HepG2 (cell line): ENCODE measurements at regions not wholly inside any gene's neighbourhood (a gene's known extent, or its start where the extent isn't known, plus 50 kb on each side); places are given as distances from the start of the nearest gene placed in this dataset.

ENCODE experiments used
- ATAC-seq: fragments of 200-7000 bp; cut with Tn5 transposase; 3 replicates; pipeline ENCODE4 v1.9.1; 2020; ENCODE audit warnings: mild to moderate bottlenecking, moderate library complexity
- BruUV-seq: library from RNA; stranded (reverse); fragments of 400-500 nt; replicated peaks from 2 replicates; lab custom pipeline; 2021; lab: Mats Ljungman, UMichigan
- CTCF ChIA-PET: fragments of 300-600 bp; formaldehyde crosslinking; extraction: SDS; loops from one replicate; lab custom pipeline; 2021; ENCODE audit warnings: low total read pairs, inconsistent platforms, low intra/inter-chr PET ratio; lab: Yijun Ruan, JAX
- POLR2A ChIA-PET: fragments of 350-600 bp; sonication (Branson Sonifier 250); formaldehyde crosslinking; loops from one replicate; lab custom pipeline; 2020; ENCODE audit warnings: antibody characterized with exemption, inconsistent platforms; lab: Yijun Ruan, JAX
- DNase-seq: peaks from one replicate; pipeline ENCODE4 v3.0.0-alpha.2; 2015; ENCODE audit warnings: low spot score
- FAIRE-seq: peaks from 3 replicates; lab custom pipeline; 2011; peaks lifted over from hg19 to GRCh38; lab: Jason Lieb, UNC
- H2AFZ ChIP-seq: one replicate; pipeline ENCODE4 v1.6.1; 2011; ENCODE audit warnings: low read length, inconsistent platforms
- H3K27ac ChIP-seq: fragments of 300-600 bp; 3 replicates; pipeline ENCODE4 v1.8.0; 2011; ENCODE audit warnings: mixed run types, mild to moderate bottlenecking, mixed read lengths, low read length, inconsistent platforms; ENCODE audit not compliant: insufficient read depth; ENCODE audit errors: extremely low read length
- H3K27me3 ChIP-seq, 2 experiments: fragments of 200-600 bp in 1 of 2; 2 replicates in 1 of 2; 3 replicates in 1 of 2; pipeline versions ENCODE4 v1.6.0 to v1.8.0; 2011; ENCODE audit warnings: low read length in 2 of 2, mild to moderate bottlenecking in 2 of 2, moderate library complexity in 2 of 2, inconsistent platforms in 1 of 2; ENCODE audit not compliant: insufficient read depth in 2 of 2, control insufficient read depth in 1 of 2
- H3K36me3 ChIP-seq, 2 experiments: fragments of 200-600 bp in 1 of 2; replicated peaks in 1 of 2; 2 replicates in 1 of 2; 3 replicates in 1 of 2; pipeline versions ENCODE4 v1.5.1 to v1.8.0; 2011; ENCODE audit warnings: low read length in 2 of 2, inconsistent platforms in 1 of 2; ENCODE audit not compliant: insufficient read depth in 2 of 2, control insufficient read depth in 1 of 2
- H3K4me1 ChIP-seq: 2 replicates; pipeline ENCODE4 v1.5.1; 2012; ENCODE audit warnings: low read length, inconsistent platforms; ENCODE audit not compliant: insufficient read depth
- H3K4me2 ChIP-seq: 2 replicates; pipeline ENCODE4 v1.6.0; 2011; ENCODE audit warnings: low read depth, low read length, inconsistent platforms
- H3K4me3 ChIP-seq, 3 experiments: fragments of 200-600 bp in 1 of 3; sonication (generic), shearing (Covaris generic) in 1 of 3; replicated peaks in 1 of 3; 2 replicates each; pipeline ENCODE4 v1.5.1; 2011 to 2016; ENCODE audit warnings: low read length in 3 of 3, inconsistent platforms in 2 of 3, low read depth in 2 of 3, mild to moderate bottlenecking in 2 of 3, control low read depth in 1 of 3, mixed read lengths in 1 of 3; ENCODE audit not compliant: insufficient read depth in 1 of 3
- H3K79me2 ChIP-seq: one replicate; pipeline ENCODE4 v1.6.1; 2011; ENCODE audit warnings: low read length, inconsistent platforms; ENCODE audit not compliant: insufficient read depth
- H3K9ac ChIP-seq: 2 replicates; pipeline ENCODE4 v1.6.0; 2011; ENCODE audit warnings: mild to moderate bottlenecking, low read depth, low read length, inconsistent platforms; ENCODE audit not compliant: insufficient read depth
- H3K9me3 ChIP-seq: 2 replicates; pipeline ENCODE4 v1.5.1; 2012; ENCODE audit warnings: mild to moderate bottlenecking, low read length
- H4K20me1 ChIP-seq: 2 replicates; pipeline ENCODE4 v1.6.0; 2011; ENCODE audit warnings: inconsistent platforms, mild to moderate bottlenecking, low read length, moderate library complexity; ENCODE audit not compliant: insufficient read depth
- GLI4 ChIP-seq: sonication (generic); formaldehyde crosslinking; IDR thresholded peaks from 2 replicates; pipeline ENCODE4 v1.5.1; 2020; ENCODE audit warnings: missing genetic modification reagents, mild to moderate bottlenecking, moderate library complexity, borderline replicate concordance
- MAFF ChIP-seq: IDR thresholded peaks from 2 replicates; pipeline ENCODE4 v1.6.1; 2011; ENCODE audit warnings: low read depth, low read length, improper control_type of control experiment
- POLR2AphosphoS2 ChIP-seq: IDR thresholded peaks from 2 replicates; pipeline ENCODE4 v1.6.1; 2011; ENCODE audit warnings: low read depth, low read length, improper control_type of control experiment
- RBFOX2 ChIP-seq: fragments of 200-400 bp; formaldehyde crosslinking; IDR thresholded peaks from 2 replicates; pipeline ENCODE4 v1.6.1; 2017; ENCODE audit warnings: low read depth, mild to moderate bottlenecking, low read length
- SNAPC2 ChIP-seq: sonication (generic); formaldehyde crosslinking; IDR thresholded peaks from 2 replicates; pipeline ENCODE4 v1.8.1; 2022; ENCODE audit warnings: mild to moderate bottlenecking, missing genetic modification reagents
- SNRNP70 ChIP-seq: fragments of 200-400 bp; formaldehyde crosslinking; IDR thresholded peaks from 2 replicates; pipeline ENCODE4 v1.6.1; 2017; ENCODE audit warnings: mild to moderate bottlenecking, low read depth, low read length, moderate library complexity
- ZNF614 ChIP-seq: IDR thresholded peaks from 2 replicates; pipeline ENCODE4 v1.6.1; 2018; ENCODE audit warnings: missing biosample characterization, missing genetic modification reagents, inconsistent platforms, borderline replicate concordance
- ZNF616 ChIP-seq: sonication (generic); formaldehyde crosslinking; IDR thresholded peaks from 2 replicates; pipeline ENCODE4 v1.5.0; 2020; ENCODE audit warnings: low read depth, mild to moderate bottlenecking, missing genetic modification reagents
- ZNF674 ChIP-seq: sonication (generic); formaldehyde crosslinking; IDR thresholded peaks from 2 replicates; pipeline ENCODE4 v1.5.0; 2020; ENCODE audit warnings: low read depth, mild to moderate bottlenecking, missing genetic modification reagents
- WGBS: methylation state at CpG from one replicate; pipeline ENCODE4 v1.1.6; 2017; ENCODE audit warnings: low lambda C conversion rate; 5-methylcytosine and 5-hydroxymethylcytosine counted together
- in situ Hi-C: cut with HindIII; loops from 2 replicates; pipeline ENCODE4 v1.10.0; 2017; ENCODE audit warnings: low pct_unique_long_range_greater_than_20kb; ENCODE audit not compliant: extremely low pct_ligation_motif_present
- intact Hi-C: fragments of 100-400 bp; cut with micrococcal nuclease; formaldehyde crosslinking; loops from one replicate; pipeline ENCODE4 v1.10.0; 2022; ENCODE audit not compliant: unreplicated experiment
- TF ChIP-seq, protein P1 (sequence below): sonication (generic); formaldehyde crosslinking; IDR thresholded peaks from 2 replicates; pipeline ENCODE4 v1.9.0; 2021; ENCODE audit warnings: missing genetic modification reagents, mild to moderate bottlenecking, borderline replicate concordance
- TF ChIP-seq, protein P2 (sequence below): sonication (generic); formaldehyde crosslinking; IDR thresholded peaks from 2 replicates; pipeline ENCODE4 v1.9.0; 2021; ENCODE audit warnings: missing genetic modification reagents, borderline replicate concordance
- TF ChIP-seq, protein P3 (sequence below): sonication (generic); formaldehyde crosslinking; IDR thresholded peaks from 2 replicates; pipeline ENCODE4 v1.9.0; 2021; ENCODE audit warnings: missing genetic modification reagents, borderline replicate concordance
- TF ChIP-seq, protein P4 (sequence below): IDR thresholded peaks from 2 replicates; pipeline ENCODE4 v1.6.1; 2016; ENCODE audit warnings: mild to moderate bottlenecking, missing biosample characterization, missing genetic modification reagents

DNA sequence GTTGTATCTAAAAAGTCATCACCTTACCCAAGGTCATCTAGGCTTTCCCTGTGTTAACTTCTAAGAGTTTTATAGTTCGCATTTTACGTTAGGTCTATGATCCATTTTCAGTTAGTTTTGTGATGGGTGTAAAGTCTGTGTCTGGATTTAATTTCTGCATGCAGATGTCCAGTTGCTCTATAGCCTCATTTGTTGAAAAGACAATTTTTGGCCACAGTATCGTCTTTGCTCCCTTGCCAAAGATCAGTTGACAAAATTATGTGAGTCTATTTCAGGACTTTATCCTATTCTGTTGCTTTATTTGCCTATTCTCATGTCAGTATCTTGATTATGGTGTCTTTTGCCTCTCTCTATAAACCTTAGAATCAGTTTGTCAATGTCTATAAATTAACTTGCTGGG lies 85.1 kb downstream of the METRNL start:
- Histone ChIP-seq H4K20me1 (no peaks in the 10 kb centered on the region), H3K4me2 (no peak overlapping the region), H2AFZ (no peak overlapping the region), H3K36me3 (no peaks in the 10 kb centered on the region), H3K4me1 (peaks cover 18% of the 10 kb centered on the region), H3K27ac (no peak overlapping the region), H3K79me2 (no peaks in the 10 kb centered on the region), H3K4me3 (no peak overlapping the region), H3K9ac (no peak overlapping the region), H3K9me3 (no peaks in the 10 kb centered on the region), H3K27me3 (peaks cover 6 to 36% of the 10 kb centered on the region in 2 experiments; a peak in 4 of 5 replicates)
- ATAC-seq (no peak), DNase-seq (no peak), FAIRE-seq (no peak)
- in situ Hi-C loops (no loop called here), intact Hi-C loops (no loop called here)
- no peak for TF ChIP-seq MAFF
- no peak for TF ChIP-seq POLR2AphosphoS2
- no peak for TF ChIP-seq SNAPC2 (CRISPR knock-in tag)
- TF ChIP-seq ZNF674 (CRISPR knock-in tag): no peak
- no peak for TF ChIP-seq ZNF616 (CRISPR knock-in tag)
- no peak for TF ChIP-seq ZNF614 (CRISPR knock-in tag)
- TF ChIP-seq, protein P1, sequence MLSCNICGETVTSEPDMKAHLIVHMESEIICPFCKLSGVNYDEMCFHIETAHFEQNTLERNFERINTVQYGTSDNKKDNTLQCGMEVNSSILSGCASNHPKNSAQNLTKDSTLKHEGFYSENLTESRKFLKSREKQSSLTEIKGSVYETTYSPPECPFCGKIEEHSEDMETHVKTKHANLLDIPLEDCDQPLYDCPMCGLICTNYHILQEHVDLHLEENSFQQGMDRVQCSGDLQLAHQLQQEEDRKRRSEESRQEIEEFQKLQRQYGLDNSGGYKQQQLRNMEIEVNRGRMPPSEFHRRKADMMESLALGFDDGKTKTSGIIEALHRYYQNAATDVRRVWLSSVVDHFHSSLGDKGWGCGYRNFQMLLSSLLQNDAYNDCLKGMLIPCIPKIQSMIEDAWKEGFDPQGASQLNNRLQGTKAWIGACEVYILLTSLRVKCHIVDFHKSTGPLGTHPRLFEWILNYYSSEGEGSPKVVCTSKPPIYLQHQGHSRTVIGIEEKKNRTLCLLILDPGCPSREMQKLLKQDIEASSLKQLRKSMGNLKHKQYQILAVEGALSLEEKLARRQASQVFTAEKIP (CRISPR knock-in tag): no peak
- TF ChIP-seq GLI4 (CRISPR knock-in tag): no peak
- no peak for TF ChIP-seq SNRNP70
- TF ChIP-seq, protein P2, sequence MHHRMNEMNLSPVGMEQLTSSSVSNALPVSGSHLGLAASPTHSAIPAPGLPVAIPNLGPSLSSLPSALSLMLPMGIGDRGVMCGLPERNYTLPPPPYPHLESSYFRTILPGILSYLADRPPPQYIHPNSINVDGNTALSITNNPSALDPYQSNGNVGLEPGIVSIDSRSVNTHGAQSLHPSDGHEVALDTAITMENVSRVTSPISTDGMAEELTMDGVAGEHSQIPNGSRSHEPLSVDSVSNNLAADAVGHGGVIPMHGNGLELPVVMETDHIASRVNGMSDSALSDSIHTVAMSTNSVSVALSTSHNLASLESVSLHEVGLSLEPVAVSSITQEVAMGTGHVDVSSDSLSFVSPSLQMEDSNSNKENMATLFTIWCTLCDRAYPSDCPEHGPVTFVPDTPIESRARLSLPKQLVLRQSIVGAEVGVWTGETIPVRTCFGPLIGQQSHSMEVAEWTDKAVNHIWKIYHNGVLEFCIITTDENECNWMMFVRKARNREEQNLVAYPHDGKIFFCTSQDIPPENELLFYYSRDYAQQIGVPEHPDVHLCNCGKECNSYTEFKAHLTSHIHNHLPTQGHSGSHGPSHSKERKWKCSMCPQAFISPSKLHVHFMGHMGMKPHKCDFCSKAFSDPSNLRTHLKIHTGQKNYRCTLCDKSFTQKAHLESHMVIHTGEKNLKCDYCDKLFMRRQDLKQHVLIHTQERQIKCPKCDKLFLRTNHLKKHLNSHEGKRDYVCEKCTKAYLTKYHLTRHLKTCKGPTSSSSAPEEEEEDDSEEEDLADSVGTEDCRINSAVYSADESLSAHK: no peak
- TF ChIP-seq, protein P3, sequence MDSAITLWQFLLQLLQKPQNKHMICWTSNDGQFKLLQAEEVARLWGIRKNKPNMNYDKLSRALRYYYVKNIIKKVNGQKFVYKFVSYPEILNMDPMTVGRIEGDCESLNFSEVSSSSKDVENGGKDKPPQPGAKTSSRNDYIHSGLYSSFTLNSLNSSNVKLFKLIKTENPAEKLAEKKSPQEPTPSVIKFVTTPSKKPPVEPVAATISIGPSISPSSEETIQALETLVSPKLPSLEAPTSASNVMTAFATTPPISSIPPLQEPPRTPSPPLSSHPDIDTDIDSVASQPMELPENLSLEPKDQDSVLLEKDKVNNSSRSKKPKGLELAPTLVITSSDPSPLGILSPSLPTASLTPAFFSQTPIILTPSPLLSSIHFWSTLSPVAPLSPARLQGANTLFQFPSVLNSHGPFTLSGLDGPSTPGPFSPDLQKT (CRISPR knock-in tag): no peak
- no peak for TF ChIP-seq RBFOX2
- TF ChIP-seq, protein P4, sequence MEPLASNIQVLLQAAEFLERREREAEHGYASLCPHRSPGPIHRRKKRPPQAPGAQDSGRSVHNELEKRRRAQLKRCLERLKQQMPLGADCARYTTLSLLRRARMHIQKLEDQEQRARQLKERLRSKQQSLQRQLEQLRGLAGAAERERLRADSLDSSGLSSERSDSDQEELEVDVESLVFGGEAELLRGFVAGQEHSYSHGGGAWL (CRISPR knock-in tag): no peak
- WGBS: 22% methylated on average over 3 of the region's 3 CpGs
- POLR2A ChIA-PET: no interaction called here
- no TSS peak for BruUV-seq
- CTCF ChIA-PET: no interaction called here
